Myocyte (in vitro differentiated cells): ENCODE measurements at regions not wholly inside any gene's neighbourhood (a gene's known extent, or its start where the extent isn't known, plus 50 kb on each side); places are given as distances from the start of the nearest gene placed in this dataset.

ENCODE experiments used
- DNase-seq: peaks from one replicate; pipeline ENCODE4 v3.0.0-alpha.2; 2012; ENCODE audit warnings: low read depth

DNA sequence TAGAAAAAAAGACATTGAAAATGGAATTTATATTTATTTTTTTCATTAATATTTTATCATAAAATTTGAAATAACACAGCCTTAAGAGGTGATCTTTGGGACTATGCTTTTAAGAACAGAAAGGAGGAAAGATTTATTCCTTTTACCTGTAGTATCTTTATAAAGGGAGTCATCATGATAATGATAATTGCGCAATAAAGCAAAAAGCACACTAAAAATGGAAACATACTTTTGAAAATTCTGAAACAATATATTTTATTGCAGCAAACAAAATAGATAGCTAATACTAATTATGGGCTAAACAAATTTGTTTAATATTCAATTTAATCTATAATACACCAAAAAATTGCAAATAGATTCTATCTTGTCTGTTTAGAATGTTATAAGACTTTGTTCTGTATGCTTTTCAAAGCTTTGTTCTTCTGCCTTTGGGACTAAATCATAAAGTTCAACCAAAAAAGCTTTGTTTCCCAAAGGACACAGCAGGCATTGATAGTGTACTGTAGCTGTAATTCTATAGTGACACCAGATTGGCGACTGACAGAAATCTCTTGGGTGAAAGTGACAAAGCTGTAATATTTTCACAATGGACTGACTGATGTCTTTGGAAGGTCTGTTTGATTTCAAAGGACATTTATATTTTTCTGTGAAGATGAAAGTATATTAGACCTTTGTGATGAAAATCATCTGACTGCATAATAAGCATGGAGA, 2156.6 kb upstream of the TENM3 start:
- no peak for DNase-seq

GRCh38 chr4:180098586-180098985, 2144.6 kb upstream of the TENM3 start:
- no peak for DNase-seq

DNA sequence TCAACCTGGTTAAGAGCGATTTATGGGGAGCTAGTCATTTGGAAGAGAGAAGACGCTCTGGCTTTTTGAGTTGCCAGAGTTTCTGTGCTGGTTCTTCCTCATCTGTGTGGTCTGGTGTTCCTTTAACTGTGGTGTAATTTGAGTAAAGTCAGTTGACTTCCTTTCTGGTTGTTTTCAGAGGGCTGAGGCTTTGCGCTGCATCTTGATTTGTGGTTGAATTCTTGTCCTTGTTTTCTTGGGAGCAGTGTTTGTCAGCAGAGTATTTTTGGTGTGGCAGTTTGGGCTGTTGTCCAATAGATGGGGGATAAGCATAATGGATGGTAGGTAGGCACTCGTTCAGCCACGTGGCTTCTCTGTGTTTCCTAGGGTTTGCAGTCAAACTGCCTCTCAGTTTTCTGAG, 2143.2 kb upstream of the TENM3 start:
- no peak for DNase-seq

GRCh38 chr4:180100433-180101344, 2142.5 kb upstream of the TENM3 start:
- DNase-seq: no peak

GRCh38 chr4:180101348-180102083, 2141.7 kb upstream of the TENM3 start:
- no peak for DNase-seq

- DNase-seq: no peak
These were observed 2139.4 kb upstream of the TENM3 start for GRCh38 chr4:180103794-180104193.

DNA sequence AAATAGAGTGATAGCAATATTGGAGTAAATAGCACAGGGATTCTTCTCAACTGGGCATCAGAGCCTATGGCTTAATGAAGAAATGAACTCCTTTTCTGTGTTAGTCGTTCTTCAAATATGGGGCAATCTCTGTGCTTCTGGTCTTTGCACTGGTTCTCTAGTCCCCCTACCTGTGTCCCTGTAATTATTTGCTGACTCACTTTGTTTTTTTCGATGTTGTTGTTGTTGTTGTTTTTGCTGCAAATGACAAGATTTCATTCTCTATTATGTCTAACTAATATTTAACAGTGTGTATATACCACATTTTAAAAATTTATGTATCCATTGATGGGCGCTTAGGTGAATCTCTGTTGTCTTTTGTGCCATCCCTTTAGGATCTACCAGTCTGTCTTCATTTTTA, 2137.8 kb upstream of the TENM3 start:
- no peak for DNase-seq

DNA sequence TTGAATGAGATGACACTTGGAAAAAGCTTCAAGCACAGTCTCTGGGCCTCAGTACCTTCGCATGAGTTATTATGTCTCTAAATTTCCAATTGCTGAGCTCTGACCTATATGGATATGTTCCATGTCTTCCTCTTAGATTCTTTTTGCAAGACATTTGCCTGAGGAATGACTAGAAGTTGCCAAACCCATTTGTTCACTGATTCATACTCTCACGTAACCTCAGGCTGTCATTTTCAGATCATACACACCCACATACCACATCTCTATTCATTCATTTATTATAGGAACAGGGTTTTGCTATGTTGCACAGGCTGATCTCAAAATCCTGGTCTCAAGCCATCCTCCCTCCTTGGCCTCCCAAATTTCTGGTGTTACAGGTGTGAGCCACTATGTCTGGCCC, 2137.1 kb upstream of the TENM3 start:
- no peak for DNase-seq

DNA sequence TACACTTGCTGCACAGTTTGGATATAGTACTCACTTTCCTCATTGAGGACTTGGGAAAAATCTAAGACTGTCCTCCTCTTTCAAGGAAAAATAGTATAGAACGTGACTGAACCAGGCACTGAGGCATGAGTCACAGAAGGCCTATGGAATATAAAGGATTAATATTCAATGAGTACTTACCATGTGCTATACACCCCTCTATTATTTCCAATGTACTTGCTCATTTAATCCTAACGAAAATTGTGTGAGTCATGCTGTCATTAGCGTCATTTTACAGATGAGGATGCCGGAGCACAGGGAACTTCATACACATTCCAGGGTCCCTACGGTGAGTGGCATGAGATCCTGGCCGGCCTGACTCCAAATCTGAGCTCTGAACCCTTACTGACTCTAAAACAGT, 2136.2 kb upstream of the TENM3 start:
- no peak for DNase-seq

DNA sequence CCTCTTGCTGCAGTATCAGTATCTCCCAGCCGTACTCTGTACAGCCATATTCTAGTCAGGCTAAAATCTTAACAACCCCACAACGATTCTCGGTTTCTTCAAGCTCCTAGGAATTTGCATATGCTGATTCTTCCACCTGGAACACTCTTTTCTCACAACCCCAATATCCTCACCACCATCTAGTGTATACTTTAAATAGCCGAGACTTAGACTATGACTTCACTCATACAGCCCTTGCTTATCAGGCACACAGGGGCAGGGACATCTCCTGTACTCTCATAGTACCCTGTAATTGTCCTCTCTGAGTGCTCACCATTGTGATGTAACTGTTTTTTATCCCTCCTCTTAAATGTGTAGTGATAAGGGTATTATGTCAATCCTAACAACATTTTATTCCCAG, 2126.4 kb upstream of the TENM3 start:
- DNase-seq: no peak

- DNase-seq: no peak
These were observed 2123.1 kb upstream of the TENM3 start for GRCh38 chr4:180120068-180120467.

DNA sequence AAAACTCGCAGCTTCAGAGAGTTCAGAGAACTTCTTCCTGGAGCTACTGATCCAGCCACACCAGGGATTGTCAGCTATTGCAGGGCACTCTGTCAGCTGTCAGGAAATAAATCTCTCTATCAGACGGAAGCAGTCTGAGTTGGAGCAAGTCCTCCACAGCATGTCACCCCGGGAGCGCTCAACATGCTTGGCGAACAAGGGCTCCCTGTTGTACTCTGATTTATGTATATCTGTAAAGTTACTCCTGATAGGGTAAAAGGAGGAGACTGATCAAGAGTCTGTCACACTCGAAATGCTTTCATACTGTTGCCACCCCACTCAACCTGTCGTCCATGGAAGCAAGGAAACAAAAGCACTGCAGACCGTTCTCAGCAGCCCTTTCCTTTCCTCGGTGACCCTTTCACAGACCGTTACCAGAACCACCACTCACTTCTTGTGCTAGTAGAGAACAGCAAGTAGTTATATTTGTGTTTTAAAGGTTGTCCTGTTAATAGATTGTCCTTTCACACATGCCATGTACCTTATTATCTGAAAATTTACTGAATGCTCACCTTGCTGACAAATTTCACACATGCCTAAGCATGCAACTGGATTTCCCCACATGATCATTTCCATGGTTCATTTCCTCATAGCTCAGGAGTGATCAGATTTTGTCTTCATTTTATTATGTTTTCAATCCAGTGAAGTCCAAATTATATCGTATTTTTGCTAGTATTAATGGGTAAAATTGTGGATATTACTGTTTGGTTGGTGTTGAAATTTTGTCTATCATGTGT, 2108.9 kb upstream of the TENM3 start:
- peak; percentile 1 for DNase-seq

DNA sequence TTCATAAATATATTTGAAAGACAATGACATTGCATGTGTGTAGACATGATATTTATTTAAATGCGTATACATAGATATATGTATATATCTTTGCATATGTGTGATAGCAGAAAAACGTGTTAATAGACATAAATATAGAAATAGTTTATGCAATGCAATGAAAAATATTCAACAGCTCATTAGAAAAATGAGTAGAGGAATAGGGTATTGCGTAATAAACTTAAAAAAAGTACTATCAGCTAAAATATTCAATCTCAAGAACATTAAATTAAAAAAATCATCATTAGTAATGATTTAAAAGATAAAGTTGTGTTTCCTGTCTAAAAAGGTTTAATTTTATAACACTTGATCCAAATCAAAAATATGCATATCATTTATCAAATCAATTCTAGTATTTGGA, 2101.5 kb upstream of the TENM3 start:
- no peak for DNase-seq

DNA sequence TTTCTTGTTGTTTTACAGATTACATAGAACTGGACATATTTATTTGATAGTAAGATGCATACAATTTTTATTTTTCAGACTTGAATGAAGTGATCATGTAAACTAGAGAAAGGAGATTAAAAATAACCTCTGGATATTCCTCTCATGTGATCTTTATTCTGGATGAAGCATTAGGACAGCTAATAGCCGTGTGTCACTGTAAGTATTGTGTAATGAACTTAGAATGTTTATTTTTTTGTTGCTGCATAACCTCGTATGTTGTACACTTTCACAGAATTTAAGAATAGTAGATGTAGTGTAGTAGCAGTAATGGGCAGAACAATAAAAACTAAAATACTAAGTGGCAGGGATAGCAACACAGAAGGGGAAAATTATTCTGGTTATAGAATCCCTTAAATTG, 2094.5 kb upstream of the TENM3 start:
- no peak for DNase-seq

DNA sequence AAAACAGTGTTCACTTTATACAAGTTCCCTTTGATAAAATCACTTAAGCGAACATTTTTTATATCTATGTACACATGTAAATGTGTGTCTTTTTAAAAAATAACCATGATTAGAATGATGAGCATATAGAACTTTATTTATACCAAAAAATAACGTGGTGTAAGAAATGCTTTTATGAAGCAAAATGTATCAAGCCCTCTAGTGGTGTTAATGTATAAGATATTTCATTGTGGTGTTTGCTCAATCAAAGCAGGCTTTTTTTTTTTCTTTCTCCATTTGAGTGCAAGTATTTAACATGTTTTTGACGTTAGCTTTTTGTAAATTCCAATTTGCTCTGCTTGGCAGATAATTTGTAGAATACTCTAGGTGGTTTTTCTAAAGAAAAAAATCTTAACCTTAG, 2092.4 kb upstream of the TENM3 start:
- DNase-seq: no peak

- DNase-seq: no peak
These were observed 2090.4 kb upstream of the TENM3 start for GRCh38 chr4:180152831-180153230.

DNA sequence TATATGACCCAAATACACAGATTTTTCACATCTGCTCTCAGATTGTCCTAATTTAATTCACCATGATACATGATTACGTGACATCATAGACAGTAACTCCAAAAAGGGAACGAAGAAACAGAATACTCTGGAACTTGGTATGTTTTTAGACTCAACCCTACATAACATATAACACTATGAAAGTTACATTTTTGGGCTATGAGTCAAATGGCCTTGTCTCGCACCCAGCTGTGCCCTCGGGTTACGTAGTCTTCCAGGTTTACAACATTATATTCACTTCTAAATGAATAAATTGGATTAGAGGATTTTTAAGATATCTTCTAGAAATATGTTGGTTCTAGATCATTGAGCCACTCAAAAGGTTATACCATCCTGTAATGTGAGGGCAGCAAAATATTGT, 2089.6 kb upstream of the TENM3 start:
- DNase-seq: no peak

- no peak for DNase-seq
These were observed 2086.5 kb upstream of the TENM3 start for GRCh38 chr4:180156684-180157083.

- DNase-seq: no peak
These were observed 2082.8 kb upstream of the TENM3 start for GRCh38 chr4:180160195-180160983.

DNA sequence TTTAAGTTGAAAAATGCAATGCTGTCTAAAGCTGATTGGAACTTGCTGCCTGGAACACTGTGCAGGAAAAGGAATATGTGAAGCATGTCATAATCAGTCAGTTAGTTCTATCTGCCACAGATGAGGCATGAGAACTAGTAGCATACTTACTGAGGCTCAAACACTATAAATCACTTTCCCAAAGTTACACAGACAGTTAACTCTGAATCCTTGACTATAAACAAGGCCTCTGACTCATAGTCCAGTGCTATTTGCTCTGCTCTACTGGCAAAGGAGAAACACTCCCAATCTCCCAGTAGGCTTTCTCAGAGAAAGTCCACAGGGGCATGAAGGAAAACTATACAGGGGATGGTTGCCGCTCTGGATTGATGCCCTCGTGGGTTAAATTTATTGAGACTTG, 2078.4 kb upstream of the TENM3 start:
- DNase-seq: no peak
